COLO668 (cell line): ENCODE measurements at regions not wholly inside any gene's neighbourhood (a gene's known extent, or its start where the extent isn't known, plus 50 kb on each side); places are given as distances from the start of the nearest gene placed in this dataset.

Experiments
- DNase-seq: peaks from one replicate; lab custom pipeline; 2025; ENCODE audit not compliant: unreplicated experiment; lab: John Stamatoyannopoulos, UW

DNA sequence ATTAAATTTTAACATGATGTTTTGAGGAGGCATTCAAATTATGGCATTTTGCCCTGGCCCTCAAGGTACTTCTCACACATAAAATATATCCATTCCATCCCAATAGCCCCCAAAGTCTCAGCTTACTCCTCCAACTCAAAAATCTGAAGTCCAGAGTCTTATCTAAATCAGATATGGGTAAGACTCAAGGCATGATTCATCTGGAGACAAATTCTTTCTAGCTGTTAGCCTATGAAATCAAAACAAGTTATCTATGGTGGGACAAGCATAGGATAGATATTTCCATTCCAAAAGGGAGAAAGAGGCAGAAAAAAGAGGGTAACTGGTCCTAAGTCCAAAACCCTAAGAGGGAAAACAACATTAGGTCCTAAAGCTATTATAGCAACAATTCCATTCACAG, 408.4 kb downstream of the ZNF608 start:
- DNase-seq, result no peak

DNA sequence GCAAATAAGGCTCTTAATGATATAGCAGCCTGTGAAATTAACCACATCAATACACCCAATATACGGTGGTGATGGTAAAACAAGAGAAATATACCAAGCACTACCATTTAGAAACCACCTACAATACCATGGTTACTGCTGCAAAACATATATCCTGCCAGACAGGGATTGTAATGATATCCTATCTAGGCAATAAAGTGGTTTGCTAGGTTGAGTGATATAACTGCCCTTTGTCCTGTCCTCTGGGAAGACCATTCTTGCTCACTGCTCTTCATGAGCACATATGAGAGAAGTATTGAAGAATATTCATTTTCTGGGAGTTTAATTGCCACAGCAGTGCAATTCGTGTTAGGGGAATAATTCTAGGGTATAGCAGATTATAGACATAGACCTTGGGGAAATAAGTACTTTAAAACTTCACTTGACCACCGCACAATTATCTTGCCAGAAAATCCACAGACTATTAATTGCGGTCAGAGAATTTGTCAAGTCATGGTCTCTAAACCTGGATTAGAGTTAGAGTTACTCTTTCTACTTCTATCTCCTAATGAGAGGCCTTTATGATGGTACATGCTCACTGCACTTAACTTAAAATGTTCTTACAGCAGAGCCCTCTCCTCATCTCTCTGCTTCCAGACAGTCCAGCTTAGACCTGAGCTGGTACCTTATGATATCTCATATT, 413.0 kb downstream of the ZNF608 start:
- no peak for DNase-seq

DNA sequence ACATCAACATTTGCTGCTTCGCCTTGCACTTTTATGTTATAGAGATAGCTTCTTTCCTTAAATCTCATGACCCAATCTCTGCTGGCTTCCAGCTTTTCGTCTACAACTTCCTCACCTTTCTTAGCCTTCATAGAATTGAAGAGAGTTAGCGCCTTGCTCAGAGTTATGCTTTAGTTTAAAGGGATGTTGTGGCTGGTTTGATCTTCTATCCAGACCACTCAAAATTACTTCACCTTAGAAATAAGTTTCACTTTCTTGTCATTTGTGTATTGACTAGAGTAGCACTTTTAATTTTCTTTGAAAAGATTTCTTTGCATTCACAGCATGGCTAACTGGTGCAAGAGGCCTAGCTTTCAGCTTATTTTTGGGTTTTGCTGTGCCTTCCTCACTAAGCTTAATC, 414.2 kb downstream of the ZNF608 start:
- DNase-seq, result no peak

DNA sequence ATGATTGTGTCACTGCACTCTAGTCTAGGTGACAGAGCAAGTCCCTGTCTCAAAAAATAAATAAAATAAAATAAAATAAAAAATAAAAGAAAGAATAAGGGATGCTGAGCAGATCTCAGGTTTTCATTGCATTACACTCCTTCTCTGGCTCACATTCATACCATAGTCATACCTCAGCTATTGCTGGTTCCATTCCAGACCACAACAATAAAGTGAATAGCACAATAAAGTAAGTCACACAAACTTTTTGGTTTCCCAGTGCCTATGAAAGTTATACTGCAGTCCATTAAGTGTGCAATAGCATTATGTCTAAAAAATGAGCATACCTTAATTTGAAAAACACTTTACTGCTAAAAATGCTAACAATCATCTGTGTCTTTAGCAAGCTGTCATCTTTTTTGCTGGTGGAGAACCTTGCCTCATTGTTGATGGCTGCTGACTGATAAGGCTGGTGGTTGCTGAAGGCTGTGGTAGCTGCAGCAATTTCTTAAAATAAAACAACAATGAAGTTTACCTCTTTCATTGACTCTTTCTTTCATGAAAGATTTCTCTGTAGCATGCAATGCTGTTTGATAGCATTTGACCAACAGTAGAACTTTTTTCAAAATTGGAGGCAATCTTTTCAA, 415.7 kb downstream of the ZNF608 start:
- no peak for DNase-seq

DNA sequence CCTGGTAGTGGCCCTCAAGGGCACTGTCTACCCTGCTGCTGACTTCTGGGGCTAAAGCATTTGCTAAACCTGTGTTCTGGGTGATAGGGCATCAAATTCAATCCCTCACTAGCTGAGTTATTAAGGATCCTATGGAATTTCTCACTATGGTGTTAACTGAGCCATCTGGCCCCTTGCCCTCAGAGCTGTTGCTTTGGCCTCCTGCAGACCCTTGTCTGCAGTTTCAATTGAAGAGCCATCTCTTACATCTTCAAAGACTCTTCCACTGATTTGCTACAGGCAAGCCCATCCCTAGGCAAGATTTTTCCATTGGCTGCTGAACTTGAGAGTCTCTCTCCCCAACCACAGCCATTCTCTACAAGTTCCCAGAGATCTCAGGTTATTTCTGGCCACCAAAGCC, 418.2 kb downstream of the ZNF608 start:
- no peak for DNase-seq

DNA sequence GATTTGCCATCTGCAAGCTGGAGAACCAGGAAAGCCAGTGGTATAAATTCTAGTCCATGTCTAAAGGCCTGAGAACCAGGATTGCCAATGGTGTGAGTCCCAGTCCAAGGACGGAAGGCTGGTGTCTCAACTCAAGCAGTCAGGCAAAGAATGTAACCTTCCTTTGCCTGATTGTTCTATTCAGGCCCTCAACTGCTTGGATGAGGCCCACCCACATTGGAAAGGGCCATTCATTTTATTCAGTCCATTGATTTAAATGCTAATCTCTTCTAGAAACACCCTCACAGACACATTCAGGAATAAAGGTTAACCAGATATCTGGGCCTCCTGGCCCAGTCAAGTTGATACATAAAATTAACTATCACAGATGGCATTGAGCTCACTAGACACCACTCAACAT, 427.8 kb downstream of the ZNF608 start:
- no peak for DNase-seq

DNA sequence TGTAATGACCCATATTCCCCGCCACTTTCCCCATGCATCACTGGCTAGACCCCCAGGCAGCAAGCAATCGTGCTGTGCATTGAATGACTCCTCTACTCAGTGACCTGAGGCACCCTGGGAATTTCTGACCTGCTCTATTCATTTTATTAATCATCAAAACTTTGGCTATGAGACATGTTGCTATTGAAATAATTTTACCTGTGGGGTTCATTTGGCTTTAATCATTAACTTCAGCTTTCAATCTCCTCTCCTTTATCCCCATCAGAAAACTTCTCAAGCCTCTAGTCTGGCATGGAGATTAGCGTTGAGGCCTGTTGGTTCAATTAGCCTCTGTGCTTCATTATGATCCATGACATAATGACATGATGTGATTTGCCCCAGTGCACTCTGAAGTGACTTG, 429.0 kb downstream of the ZNF608 start:
- DNase-seq, result no peak

DNA sequence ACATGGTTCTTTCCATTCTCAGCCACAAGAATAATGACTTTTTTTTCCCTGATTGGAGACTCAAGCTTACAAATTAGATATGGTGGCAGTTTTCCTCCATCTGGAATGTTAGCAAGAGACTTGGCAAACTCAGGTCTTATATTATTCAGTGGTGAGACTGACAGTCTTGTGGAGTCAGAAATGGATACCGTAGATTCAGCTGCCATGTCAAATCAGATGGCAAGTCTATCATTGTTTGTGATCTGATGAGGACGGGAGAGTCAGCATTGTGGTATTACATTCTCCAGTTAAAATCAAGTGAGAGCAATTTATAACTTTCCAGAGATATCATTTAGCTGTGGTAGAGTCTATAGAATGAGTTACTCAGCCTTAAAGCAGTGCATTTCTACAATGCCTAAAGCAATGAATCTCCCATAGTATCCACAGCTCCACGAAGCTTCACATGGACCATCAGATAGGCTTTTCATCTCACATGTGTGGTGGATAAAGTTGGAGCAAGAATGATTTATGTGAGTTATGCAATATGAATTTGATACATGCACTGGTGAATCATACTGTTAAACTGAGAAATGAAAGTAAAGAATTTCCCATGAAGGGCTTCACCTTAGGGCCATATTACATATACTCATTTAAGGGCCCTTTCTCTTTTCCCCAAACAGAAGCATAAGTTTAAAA, 430.6 kb downstream of the ZNF608 start:
- DNase-seq, result no peak

DNA sequence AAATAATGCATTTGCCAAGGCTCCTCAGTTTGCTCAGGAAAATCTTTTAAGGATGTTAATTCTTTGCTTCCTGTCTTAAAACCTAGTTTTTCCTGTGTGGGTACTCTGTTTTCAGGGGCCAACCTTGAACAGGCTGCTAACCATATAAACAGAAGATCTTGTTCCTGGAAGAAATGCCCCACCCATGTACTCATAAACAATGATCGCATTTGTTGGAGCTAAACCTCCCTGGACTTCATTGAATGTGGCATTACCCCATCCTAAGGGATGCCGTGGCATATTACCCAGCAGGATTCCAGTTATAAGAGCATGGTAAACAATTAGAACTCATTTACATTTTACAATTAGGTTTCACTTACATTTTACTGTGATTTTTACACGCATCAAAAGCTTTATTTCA, 436.0 kb downstream of the ZNF608 start:
- no peak for DNase-seq

DNA sequence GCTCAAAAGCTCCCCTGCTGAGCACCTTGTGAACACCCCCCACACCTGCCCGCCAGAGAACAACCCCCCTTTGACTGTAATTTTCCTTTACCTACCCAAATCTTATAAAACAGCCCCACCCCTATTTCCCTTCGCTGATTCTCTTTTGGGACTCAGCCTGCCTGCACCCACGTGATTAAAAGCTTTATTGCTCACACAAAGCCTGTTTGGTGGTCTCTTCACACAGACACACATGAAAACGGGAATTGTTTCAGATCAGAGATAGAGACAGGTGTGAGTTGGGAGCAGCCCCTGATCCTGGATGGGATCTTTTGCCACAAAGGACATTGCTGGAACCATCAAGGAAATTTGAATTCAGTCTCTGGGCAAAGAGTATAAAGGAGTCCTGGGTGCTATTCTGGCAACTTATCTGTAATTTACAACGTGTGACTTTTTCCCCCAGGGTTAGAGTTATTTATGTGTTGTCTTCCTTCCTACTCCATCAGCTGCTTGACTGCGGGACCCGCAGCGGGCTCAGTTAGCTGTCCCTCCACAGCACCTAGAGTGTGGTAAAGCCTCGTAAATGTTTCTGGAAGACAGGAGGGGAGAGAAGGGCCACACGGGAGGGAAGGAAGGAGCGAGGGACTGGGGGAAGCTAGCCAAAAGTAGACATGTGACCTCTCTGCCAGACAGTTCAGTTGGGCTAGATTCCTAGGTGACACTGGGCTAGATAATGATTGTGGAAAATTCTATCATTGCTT, 437.0 kb downstream of the ZNF608 start:
- no peak for DNase-seq

DNA sequence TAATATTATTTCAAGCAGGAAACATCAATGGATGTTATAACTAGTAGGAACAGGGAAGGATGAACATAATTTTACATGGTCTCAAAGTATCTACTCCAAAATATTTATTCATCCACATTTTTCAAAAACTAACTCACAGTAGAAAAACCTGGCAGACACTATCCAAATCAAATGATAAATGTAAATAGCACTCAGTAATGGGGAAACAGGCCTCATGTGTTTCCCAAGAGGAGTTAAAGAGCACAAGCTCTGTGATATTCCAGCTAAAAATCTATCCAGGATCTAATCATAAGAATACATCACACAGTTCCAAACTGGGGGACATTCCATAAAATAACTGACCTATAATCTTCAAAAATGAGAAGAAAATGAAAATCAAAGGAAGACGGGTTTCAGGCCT, 443.1 kb downstream of the ZNF608 start:
- DNase-seq, result no peak

DNA sequence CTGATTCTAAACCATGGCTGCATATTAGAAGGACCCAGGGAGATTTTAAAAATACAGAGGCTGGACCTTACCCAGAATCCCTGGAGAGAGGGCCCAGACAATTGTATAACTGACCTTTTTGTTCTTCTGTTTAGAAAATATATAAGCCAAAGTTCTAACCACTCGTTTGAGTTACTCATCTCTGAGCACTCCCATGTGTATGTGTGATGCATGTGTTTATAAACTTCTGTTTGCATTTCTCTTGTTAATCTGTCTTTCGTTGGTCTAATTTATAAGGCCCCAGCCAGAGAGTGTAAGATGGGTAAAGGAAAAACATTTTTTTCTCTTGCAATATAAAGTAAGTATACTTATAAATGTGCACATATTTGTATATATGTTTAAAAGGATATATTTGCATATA, 443.9 kb downstream of the ZNF608 start:
- no peak for DNase-seq

DNA sequence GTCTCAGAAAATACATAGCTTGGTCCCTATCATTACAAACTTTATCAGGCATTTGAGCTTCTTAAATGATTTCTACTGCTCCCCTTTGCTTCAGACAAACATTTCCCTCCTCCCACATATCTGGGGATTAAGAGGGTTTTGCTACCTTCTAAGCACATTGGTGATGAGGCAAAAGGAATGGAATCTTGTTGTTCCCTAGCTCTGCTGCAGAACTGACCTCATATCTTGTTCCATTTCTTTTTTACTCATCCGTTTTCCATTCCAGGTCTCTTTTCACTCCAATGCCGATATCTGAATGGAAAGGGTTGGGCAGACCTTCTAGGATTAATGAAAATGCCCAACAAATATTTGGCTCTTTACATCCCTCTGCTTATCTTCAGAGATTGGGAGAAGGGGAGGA, 444.6 kb downstream of the ZNF608 start:
- DNase-seq, result no peak

DNA sequence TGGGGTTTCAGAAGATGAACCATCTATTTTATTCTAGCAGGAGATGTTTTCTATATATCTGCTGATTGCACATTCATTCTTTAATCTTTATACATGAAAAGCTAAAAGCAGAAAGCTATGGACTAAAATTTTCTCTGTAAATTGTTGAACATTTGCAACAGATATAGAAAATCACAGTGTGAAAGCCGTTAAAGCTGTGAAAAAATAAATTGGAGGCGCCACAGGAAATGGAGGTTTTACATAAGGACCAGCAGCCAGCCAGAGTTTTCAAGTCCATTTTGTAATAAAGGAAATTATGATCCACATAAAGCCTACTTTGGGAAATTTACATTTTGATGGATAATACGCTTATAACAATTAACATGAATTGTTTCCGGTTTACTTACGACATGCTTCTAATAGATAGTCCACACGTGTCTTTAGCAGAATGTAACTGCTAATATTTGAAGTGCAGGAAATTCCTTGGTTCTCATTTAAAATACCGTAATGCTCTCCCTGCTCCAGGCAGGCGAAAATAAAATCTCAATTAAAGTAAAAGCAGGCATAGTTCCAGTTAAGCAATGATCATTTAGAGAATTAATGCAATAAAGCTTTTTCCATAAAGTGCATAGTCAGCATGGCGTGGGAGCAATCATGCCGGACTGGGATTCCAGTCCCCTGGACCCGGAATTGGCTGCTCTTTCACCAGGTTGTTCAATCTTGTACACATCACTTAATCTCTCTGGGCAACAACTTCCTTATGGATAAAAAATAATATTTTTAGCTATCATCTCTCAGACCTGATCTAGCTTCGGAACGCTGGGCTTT, 445.4 kb downstream of the ZNF608 start:
- DNase-seq, result no peak

DNA sequence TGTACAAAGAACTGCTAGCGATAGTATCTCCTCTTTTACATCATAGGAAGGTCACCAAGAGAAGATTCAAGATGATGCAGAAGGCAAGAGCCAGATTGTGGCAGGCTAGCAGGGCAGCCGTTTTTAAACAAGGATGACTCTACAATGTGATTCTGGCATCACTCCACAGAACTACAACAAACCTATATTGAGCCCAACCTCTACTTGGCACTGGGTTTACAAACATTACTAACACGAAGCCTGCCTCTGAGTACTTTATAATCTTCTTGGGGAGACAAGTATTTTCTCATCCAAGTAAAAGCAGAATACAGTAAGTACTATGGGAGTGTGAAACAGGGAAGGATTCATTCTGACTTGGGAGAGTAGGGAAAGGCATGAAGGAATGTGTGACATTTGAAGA, 448.6 kb downstream of the ZNF608 start:
- no peak for DNase-seq

DNA sequence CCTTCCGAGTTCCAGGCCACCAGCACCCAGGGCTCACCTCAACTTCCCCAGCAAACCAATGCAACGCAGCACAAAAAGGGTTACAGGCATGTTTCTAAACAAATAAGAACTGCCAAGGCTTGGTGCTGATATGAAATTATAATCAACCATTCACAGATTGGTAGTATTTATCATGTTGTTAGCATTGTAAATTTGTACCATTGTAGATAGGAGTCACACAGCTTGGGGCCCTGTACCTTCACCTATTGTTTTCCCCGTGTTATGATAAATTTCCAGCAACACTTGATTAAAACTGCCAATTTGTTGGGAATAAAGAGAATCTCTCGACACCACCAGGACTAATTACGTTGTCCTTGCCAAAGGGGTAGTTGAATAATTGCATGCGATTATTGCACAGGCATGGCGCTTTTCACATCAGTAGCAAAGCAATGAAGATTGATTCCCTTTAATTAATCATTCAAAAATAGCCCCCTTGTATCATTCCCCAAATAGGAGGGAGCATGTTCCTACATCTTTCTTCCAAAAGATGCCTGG, 454.1 kb downstream of the ZNF608 start:
- no peak for DNase-seq

DNA sequence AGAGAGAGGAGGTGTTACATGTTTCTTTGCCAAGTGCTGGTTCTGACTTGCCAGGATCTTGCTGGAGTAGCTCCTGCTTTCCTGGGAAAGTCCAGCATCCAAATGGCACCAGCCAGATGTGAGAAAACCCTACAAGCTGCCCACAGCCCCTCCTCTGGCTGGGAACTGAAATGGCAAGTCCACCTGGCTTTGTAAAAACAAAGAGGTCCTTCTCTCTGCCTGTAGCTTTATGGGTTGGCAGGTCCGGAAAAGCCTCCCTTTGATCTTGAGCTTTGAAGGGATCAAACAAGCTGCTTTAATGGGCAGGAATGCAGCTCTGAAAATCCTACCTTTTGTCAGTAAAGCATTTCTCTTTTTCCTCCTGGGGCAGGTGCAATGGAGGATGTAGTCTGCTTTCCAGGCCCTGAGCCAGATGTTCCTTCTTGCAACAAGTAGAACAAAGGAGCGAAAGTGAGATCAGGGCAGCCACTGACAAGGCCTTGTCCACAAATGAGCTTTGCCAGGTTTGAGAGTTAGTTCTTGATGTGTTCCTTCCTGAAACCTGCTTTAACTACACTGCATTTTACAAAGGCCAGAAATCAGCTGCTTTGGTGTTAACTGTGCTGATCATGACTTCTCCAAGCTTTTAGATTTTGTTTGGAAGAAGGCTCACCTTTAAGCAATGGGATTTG, 456.7 kb downstream of the ZNF608 start:
- peak; percentile 12 for DNase-seq

DNA sequence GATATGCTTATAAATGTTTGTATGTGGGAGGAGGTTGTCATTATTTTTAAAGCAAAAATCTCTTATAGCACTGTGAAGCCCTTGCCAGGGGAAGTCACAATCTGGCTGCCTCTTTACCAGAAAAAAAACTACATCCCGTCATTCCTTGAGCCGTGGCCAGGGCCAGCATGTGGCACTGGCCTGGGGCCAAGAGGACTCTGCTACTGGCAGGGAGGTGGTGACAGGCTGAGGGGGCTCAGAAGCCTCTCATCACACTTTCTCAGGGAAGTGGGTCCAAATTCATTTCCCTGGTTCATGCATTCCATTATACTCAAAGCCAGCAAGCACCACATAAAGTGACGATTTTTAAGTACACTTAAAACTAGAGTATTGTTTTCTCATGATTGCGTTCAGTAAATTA, 457.3 kb downstream of the ZNF608 start:
- DNase-seq, result no peak

DNA sequence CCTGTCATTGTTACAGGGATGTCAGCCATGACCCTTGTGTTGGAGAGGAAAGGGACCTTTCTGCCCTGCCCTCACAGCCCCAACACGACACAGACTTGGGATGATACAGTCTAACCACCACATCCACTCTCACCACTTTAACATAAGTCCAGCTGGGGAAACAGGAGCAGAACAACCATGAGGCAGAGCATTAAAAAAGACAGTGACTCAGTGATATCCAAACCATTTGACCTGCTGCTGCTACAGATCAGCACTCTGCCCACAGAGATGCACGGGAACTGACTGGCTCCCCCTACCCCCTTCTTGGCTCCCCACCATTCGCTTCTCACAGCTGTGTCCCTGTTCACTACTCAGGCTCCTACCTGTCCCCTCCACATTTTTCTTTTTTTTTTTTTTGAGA, 458.6 kb downstream of the ZNF608 start:
- DNase-seq, result no peak

DNA sequence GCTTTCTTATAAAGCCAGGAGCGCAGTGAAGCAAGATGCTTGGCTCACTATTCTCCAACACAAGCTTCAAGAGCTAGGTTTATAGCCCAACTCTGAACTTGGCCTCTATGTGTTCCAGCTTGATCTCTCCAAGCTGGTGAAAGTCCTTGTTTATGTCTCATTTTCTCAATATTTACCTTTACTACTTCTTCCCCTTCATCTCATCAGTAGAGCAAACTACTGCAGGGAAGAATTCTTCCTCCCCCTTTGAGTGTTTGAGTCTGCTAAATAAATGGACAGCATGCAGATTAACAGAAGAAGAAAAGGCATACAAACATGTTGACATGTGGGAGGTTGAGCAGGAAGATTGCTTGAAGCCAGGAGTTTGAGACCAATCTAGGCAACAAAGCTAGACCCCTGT, 460.7 kb downstream of the ZNF608 start:
- no peak for DNase-seq
